ENCODE measurements at regions not wholly inside any gene's neighbourhood (a gene's known extent, or its start where the extent isn't known, plus 50 kb on each side); places are given as distances from the start of the nearest gene placed in this dataset.
A peak's percentile ranks its signal among the peaks of the same experiment; 100 is the strongest.
"Not testable (repeated sequence)": the region's sequence is repeated elsewhere in the genome, so short reads cannot be mapped to it uniquely, and the experiment has no call there.

DNA sequence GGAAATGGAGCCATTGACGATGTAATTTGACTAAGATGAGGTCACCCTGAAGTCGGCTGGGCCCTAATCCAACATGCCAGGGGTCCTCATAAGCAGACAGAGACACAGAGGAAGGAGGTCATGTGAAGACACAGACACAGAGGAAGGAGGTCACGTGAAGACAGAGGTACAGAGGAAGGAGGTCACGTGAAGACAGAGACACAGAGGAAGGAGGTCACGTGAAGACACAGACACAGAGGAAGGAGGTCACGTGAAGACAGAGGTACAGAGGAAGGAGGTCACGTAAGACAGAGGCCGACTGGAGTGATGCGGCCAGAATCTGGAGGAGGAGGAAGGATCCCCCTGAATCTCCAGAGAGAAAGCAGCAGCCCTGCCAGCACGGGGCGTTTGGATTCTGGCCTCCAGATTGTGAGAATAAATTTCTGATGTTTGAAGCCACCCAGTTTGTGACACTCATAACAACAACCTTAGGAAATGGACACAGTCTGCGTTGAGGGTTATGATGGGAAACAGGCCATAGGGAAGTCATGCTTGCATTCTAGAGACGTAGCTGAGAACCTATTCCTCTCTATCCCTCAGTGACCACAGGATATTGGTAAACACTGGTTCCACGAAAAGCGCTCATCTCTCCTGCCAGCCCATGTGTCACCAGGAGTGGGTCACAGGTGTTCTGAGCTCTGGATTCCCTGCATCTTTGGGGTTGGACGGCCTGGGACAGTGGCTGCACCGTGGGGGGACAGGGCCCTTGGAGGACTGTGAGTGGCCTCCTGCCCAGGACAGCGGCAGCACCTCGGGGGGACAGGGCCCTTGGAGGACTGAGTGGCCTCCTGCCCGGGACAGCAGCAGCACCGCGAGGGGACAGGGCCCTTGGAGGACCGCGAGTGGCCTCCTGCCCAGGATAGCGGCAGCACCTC lies 108.5 kb downstream of the SOX1 start:
- no peak for DNase-seq

DNA sequence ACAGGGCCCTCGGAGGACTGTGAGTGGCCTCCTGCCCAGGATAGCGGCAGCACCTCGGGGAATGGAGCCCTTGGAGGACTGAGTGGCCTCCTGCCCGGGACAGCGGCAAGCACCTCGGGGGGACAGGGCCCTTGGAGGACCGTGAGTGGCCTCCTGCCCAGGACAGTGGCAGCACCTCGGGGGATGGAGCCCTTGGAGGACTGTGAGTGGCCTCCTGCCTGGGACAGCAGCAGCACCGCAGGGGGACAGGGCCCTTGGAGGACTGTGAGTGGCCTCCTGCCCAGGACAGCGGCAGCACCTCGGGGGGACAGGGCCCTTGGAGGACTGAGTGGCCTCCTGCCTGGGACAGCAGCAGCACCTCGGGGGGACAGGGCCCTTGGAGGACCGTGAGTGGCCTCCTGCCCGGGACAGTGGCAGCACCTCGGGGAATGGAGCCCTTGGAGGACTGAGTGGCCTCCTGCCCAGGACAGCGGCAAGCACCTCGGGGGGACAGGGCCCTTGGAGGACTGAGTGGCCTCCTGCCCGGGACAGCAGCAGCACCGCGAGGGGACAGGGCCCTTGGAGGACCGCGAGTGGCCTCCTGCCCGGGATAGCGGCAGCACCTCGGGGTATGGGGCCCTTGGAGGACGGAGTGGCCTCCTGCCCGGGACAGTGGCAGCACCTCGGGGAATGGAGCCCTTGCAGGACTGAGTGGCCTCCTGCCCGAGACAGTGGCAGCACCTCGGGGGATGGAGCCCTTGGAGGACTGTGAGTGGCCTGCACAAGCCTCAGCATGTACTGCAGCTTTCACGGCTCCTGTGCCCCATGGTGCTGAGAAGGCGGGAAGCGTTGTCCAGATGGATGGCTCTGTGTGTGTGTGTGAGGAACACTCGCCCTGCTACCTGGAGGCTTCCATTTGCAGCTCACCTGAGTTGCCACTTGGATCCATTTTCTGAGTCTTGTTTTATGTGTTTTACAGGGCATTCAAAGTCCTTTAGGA lies 109.5 kb downstream of the SOX1 start:
- not testable (repeated sequence) for DNase-seq

DNA sequence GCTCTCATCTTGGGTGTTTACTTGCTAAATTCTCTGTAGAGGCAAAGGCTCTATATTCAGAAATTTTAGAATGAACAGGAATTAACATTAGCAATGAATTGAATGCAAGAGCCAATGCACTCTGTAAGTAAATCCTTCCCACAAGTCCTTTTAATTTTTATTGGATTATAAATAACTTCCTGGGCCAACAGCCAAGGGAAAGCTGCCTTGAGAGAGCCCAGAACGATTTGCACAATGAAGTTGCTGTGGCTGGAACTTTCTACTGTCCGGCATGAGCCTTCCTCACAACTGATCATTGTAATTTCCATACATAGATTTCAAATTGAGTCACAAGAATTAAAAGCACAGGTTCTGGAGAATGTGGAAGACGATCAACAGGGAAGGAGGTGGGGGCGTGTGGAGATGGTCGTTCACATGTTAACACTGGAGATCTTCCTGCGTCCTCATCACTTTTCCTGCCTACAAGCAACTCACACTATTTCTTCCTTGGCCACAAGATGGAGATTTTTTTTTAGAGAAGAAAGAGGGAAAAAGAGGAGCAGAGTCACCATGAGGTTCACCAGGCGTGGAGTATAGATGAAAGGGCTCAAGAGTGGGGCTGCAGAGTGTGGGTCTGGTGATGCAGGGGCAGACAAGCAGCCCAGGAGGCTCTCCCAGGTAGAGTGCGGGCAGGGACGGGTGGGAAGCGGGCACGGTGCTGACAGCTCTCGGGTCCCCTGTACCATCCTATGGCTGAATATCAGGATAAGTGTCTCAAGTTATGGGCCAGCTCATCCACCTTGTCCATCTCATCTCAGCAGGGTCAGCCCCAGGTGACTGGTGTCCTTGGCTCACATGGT lies 110.7 kb downstream of the SOX1 start:
- DNase-seq = no peak

DNA sequence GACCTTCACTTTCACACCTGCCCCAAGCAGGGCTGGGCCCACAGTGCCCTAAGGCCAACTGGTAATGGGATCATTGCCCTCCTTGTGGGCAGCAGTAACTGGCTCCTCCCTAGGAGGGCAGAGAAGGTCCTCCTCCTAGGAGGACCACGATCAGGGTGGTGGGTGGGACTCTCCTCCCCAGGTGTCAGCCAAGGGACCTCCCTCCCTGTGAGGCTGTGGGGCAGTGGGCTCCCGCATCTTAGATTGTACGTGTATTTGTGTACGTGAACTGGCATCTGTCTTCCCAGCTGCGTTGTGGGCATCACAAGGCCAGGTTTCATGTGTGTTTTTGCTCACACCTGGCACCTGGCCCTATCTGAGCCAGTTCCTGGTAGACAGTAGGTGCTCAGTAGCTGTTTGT lies 111.8 kb downstream of the SOX1 start:
- DNase-seq = no peak

DNA sequence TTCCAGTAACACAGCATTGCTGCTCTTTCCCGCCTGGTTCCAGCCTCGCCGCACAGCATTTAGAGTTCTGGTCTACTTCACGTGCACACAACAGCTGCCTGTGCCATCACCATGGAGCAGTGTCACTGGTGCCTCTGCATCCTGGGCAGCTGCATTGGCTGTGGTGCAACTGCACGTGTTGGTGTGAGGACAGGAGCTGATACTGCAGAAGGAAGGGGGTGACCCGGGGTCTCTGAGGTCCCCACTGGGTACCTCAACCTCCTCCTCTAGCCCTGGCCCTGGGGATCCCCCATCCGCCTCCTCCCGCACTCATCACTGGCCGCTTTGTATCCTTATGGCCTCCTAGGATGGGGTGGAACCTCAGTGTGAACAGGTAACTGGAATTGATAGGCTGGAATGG lies 112.5 kb downstream of the SOX1 start:
- DNase-seq = no peak

DNA sequence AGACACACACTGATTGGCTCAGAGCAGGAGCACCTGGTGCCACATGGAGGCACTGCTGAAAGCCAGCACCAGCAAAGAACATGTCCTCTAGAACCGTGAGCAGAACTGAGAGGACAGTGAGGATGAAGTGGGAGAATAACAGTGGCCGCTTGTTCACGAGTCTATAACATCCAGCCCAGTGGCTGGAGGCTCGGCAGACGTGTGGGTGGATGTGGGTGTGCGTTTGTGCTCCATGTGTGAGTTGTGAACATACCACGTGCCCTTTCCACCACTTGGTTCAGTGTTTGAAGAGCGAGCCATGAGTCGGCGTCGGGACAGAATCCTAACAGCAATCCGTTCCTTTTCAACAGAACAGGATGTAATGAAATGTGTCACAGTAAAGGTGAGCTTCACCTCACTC lies 113.0 kb downstream of the SOX1 start:
- no peak for DNase-seq

DNA sequence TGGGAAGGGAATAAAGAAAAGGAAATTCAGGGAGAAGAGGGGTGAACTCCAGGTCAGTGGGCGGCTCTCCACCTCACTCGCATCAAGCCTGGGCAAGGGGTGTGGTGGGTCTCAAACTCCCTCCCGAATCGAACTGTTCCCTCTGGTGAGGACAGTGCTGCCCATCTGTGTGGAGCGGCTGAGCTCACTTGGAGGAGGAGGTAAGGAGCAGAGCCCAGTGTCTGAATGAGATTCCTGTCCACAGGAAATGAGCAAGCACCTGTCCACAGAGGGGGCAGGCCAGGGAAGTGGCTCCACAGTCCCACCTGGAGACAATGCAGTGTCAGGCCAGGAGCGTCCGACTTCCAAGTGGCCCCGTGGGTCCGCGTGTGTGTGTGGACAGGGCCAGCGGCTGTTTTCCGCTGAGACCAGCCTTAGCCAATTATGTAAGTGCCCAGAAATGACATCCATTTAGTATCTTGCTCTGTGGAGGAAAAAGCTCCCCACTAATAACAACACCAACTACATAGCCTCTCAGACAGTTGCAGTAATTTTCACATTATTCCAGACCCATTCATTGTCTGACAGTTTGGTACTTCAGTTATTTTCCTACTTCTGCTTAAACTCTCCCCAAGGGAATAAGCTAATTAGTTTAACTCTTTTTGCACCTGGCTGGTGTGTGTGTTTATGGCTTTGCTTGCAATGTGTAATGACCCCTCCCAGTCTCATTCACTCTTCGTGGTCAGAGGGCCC lies 114.6 kb downstream of the SOX1 start:
- DNase-seq = no peak

DNA sequence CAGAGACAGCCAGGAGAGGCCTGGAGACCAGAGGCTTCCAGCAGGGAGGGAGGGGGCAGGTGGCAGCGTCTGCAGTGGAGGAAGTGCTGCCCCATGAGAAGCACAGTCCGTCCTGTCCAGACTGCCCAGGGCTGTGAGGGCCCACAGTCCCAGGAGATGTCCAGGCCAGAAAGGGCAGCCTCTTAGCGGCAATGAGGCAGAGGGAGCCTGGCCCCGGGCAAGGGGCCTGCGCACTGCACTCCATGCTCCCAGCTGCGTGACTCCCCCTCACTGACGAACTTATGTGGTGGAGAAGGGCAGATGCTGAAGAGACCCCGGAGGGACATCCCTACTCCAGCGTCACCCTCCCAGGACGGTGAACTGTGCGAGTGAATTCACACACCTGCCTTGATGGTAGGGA lies 115.3 kb downstream of the SOX1 start:
- peak; percentile 30 for DNase-seq

DNA sequence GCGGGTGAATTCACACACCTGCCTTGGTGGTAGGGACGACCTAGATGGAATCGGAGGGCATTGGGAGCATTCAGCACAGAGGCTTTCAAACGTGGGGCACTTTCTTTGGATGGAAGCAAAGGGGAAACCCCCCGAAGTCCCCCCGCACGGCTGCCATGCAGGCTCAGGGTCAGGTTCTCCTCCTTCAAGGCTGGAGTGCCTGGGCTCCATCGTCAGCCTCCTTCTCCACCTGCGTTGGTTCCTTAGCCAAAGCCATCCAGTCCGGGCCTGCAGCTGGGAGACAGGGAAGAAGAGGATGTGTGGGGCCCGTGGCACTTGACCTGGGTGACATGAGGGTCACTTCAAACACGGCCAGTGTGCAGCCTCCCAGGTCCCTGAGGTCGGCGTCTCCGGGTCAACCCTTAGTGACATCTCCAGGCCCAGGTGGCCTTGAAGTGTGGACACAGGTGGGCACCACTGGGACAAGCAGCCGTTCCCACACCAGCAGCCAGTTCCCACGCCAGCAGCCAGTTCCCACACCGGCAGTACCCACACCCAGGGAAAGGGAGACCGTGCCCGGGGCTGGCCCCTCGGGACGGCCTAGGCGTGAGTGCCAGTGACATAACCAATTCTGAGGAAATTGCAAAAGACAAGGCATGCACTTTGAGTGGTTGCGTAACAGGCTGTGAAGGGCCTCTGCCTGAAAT lies 116.0 kb downstream of the SOX1 start:
- no peak for DNase-seq

DNA sequence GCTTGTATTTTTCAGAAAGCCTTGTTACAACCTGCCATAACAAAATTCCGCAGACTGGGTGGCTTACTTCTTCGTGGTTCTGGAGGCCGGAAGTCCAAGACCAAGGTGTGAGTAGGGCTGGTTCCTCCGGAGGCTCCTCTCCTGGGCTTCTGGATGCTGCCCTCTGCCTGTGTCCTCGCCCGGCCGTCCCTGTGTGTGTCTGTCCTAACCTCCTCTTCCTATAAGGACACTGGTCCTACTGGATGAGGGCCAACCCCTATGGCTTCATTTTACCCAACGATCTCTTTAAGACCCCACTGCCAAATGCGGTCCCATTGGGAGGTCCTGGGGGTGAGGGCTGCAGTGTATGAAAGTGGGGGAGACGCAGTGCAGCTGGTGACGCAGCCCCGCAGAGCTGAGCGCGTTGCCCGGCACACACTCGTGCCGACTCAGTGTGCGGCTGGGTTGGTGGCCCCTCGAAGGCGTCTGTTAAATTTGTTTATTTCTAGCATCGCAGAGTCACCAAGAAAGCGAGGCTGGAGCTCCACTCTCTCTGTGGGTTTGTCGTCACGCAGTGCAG lies 116.7 kb downstream of the SOX1 start:
- no peak for DNase-seq

DNA sequence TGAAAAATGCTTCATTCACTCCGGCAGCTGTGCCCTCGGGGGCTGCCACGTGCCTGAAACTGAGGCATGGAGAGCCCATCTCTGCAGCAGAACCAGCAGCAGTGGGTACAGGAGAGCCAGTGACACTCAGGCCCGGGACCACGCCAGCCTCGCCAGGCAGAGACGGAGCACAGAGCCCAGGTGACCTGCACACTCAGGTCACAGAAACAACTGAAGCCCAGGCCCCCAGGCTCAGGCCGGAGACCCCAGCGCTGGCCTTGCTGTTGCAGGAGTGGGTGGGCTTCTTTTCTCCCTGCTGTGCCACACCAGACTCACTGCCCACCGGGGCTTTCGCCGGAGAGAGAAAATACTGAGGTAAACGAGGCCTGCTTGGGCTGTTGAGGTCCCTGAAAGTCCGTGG lies 117.3 kb downstream of the SOX1 start:
- no peak for DNase-seq

DNA sequence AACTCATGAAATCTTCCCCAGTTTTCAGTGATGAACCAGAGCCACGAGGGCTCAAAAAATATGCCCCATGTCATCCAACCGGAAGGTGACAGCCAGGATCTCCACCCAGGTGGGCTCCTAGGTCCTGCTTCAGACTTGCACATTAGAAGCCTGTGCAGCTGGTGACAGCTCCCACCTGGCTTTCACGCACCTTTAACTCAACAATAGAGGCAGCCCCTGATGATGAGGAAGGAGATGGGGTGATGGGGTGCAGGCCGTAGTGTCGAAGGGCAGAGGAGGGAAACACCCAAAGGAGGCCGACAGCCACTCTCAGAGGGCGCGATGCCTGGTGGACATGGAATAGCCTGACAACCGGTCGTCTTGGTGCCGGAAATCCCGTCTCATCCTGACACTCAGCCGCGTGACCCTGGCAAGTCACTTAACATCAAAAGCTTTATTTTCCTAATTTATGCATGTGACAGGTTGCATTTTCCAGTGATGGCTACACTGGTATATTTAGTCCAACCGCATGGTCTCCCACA lies 118.0 kb downstream of the SOX1 start:
- DNase-seq = no peak

DNA sequence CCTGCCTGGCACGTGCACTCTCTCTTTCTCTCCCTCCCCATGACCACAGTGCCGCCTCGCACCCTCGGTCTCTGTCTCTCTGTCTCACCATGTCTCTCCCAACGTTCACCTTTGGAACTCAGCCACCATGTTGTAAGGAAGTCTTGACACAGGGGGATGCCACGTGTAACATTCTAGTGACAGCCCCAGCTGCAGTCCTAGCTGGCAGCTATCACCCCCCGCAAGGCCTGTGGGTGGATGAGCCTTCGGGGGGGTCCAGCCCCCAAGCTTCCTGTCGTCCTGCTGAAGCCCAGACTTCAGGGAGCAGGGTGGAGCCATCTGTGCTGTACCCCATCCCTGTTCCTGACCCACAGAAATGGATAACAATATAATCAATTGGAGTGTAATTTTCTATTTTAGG lies 118.5 kb downstream of the SOX1 start:
- DNase-seq = no peak

DNA sequence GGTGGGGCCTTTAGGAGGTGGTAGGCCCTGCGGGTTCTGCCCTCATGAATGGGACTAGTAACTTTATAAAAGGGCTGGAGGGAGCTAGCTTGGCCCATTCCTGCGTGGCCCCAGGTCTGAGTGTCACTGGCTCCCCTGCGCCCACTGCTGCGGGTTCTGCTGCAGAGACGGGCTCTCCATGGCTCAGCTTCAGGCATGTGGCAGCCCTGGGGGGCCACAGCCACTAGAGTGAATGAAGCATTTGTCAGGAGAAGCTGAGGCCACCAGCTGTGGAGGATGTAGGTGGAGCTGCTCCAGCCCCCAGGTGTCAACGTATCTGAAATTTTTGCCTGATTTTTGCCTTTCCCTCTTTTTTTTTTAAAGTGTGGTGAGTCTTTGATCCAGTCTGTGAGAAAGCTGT lies 119.1 kb downstream of the SOX1 start:
- no peak for DNase-seq

DNA sequence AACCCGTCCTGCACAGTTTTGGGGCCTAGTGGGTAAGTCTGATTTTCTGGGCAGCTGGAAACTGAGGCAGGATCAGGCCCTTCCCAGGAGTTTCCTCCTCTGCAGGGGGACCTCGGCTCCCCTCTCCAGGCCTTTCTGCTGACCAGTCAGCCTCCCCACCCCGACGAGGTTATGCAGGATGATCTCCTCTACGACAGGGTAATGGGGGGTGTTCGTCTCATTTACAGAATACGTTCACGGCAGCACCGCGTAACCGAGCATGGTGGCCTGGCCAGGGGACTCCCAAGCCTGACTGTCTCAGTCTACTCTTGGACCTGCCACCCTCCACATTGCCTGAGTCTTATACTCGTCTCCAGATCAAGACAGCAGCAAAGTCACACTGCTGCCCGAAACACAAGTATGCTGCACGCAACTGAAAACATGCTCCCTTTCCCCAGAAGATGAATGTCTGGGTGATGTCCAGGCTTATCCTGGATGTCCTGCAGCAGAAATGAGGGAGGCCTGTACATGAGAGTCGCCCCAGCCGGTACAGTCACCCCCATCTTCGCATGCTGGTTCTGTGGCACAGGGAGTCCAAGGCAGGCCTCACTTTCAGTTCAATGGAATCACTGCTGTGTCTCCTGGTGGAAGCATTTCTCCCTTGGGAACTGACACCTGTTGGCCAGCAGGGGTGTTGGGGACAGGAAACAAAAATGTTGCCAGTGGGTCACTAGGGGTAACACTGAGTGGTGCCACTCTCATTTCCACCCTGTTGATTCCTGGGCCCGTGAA lies 120.8 kb downstream of the SOX1 start:
- DNase-seq = no peak

DNA sequence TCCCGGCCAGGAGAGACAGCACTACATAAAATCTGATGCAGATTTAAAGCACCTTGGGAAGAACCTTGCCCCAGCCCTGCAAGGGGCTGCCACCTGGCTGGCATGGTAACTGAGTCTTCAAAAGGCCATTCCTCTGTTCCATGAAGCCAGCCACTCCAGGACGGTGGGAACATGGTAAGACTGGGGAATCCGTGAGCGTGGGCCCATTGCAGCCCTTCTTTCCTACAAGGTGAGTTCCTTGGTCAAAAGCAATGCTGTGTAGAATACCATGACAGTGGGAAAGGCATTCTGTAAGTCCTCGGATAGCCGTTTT lies 121.3 kb downstream of the SOX1 start:
- no peak for DNase-seq

DNA sequence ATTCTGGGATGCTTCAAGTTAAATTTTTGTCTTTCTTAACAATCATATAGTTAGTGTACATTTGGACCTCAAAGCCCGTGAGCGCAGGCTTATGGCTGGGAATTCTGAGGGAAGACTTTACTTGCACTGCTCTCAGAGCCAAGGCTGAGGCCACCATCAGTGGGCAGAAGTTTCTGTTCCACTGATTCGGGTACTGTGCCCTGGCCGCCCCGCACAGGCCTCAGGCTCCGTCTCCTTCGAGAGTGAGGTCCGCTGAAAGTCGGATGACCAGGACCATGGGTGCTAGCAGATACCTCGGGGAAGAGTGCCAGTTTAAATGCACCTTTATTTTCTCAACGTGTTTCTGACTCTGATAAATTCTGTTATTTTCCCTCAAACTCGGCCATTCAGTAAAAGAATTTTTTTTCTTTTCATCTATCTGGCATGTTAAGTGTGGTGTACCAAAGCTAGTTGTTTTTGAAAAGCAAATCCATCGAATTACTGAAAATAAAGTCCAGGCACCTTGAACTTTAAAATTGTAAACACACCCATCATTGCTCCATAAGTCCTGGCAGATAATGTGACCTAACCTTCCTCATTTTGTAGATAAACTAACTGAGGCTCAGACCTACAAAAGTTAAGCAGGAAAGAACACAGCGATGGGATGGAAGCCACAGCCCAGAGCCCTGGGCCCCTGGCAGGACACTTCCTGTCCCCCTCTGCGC lies 126.7 kb downstream of the SOX1 start:
- no peak for DNase-seq

DNA sequence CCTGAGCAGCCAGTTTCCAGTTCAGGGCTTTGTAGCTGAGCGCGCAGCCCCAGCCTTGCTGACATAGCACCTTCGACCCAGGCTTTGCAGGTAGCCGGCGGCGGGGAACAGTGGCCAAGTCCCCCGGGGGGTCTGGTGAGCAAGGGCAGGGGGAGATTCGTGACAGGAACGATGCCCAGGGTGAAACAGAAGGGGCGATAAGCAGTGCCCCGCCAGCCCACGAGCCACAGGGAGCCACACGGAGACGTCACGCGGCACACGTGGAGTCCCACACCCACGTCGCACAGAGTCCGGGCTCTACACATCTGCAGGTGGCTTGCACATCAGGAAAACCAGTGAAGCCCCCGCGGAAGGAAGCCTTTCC lies 127.2 kb downstream of the SOX1 start:
- no peak for DNase-seq

DNA sequence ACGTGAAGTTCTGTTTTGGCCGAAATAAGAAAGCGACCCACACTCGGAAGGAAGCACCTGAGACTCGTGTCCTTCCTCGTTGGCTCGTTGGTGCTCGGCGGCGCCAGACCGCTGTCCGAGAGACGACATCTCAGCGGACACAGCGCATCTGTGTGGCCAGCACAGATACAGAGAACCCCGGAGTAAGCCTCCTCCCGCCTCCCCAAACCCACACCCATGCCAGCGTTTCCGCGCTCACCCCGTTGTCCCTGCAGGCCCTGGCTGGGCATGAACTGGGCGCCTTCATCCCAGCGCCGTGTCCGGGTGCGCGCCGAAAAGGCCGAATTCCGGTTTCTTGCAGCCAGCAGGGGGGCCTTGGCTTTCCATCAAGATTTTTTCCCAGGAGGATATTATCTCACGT lies 127.6 kb downstream of the SOX1 start:
- no peak for DNase-seq

All from activated CD8-positive, alpha-beta memory T cell treated with anti-CD3 and anti-CD28 coated beads for 24 hours (primary cell).